WTC11 (cell line): ENCODE measurements at regions not wholly inside any gene's neighbourhood (a gene's known extent, or its start where the extent isn't known, plus 50 kb on each side); places are given as distances from the start of the nearest gene placed in this dataset.

Source experiments
- ELF4 ChIP-seq: sonication (generic); formaldehyde crosslinking; IDR thresholded peaks from 2 replicates; pipeline ENCODE4 v1.8.1; 2022; ENCODE audit warnings: low read depth, mild to moderate bottlenecking, moderate library complexity, missing genetic modification reagents
- FOXK1 ChIP-seq: sonication (generic); formaldehyde crosslinking; IDR thresholded peaks from 2 replicates; pipeline ENCODE4 v1.8.0; 2022; ENCODE audit warnings: mild to moderate bottlenecking, moderate library complexity, missing genetic modification reagents
- GABPB1 ChIP-seq: sonication (generic); formaldehyde crosslinking; IDR thresholded peaks from 2 replicates; pipeline ENCODE4 v1.8.1; 2023; ENCODE audit warnings: mild to moderate bottlenecking, missing genetic modification reagents
- GTF2I ChIP-seq: fragments of 250-450 bp; sonication (Bioruptor Pico); conservative IDR thresholded peaks from 2 replicates; pipeline ENCODE4 v1.4.0; 2021; ENCODE audit warnings: mild to moderate bottlenecking
- JUN ChIP-seq: sonication (generic); formaldehyde crosslinking; IDR thresholded peaks from 2 replicates; pipeline ENCODE4 v1.8.0; 2023; ENCODE audit warnings: mild to moderate bottlenecking, missing genetic modification reagents
- ZNF121 ChIP-seq: sonication (generic); formaldehyde crosslinking; IDR thresholded peaks from 2 replicates; pipeline ENCODE4 v1.8.0; 2023; ENCODE audit warnings: missing genetic modification reagents
- TF ChIP-seq, protein P1 (sequence below): sonication (generic); formaldehyde crosslinking; IDR thresholded peaks from 2 replicates; pipeline ENCODE4 v1.8.1; 2022; ENCODE audit warnings: low read depth, mild to moderate bottlenecking, moderate library complexity, missing genetic modification reagents, borderline replicate concordance
- TF ChIP-seq, protein P2 (sequence below): fragments of 200-600 bp; IDR thresholded peaks from 2 replicates; pipeline ENCODE4 v1.8.0; 2022; ENCODE audit warnings: antibody characterized with exemption
- TF ChIP-seq, protein P3 (sequence below): sonication (generic); formaldehyde crosslinking; IDR thresholded peaks from 2 replicates; pipeline ENCODE4 v1.8.1; 2023; ENCODE audit warnings: mild to moderate bottlenecking, missing genetic modification reagents, borderline replicate concordance
- TF ChIP-seq, protein P4 (sequence below): sonication (generic); formaldehyde crosslinking; IDR thresholded peaks from 2 replicates; pipeline ENCODE4 v1.8.1; 2023; ENCODE audit warnings: mild to moderate bottlenecking, missing genetic modification reagents, moderate library complexity
- TF ChIP-seq, protein P5 (sequence below): sonication (generic); formaldehyde crosslinking; IDR thresholded peaks from 2 replicates; pipeline ENCODE4 v1.8.1; 2023; ENCODE audit warnings: mild to moderate bottlenecking, missing genetic modification reagents, moderate library complexity
- TF ChIP-seq, protein P6 (sequence below): sonication (generic); formaldehyde crosslinking; IDR thresholded peaks from 2 replicates; pipeline ENCODE4 v1.8.0; 2022; ENCODE audit warnings: mild to moderate bottlenecking, missing genetic modification reagents

DNA sequence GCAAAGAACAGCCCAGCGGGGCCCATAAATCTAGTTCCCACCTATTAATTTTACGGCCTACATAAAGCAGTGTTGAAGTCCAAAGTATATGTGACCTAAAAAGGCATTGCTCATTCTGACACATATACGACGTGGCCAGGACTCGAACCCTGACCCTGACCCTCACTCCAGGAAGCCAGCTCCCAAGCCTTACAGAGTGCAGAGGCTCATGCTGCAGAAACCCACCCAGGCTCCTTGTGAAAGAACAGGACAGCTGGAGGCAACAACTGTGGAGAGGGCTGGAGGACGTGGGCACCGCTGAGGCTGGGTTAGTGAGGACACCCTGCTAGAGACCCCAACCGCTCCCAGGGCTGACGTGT is 221.6 kb downstream of the CYP26B1 start:
- TF ChIP-seq ELF4 (CRISPR knock-in tag) (no peak), ZNF121 (CRISPR knock-in tag) (no peak), JUN (CRISPR knock-in tag) (no peak), GTF2I (no peak), GABPB1 (CRISPR knock-in tag) (no peak), FOXK1 (no peak)
- TF ChIP-seq, protein P1, sequence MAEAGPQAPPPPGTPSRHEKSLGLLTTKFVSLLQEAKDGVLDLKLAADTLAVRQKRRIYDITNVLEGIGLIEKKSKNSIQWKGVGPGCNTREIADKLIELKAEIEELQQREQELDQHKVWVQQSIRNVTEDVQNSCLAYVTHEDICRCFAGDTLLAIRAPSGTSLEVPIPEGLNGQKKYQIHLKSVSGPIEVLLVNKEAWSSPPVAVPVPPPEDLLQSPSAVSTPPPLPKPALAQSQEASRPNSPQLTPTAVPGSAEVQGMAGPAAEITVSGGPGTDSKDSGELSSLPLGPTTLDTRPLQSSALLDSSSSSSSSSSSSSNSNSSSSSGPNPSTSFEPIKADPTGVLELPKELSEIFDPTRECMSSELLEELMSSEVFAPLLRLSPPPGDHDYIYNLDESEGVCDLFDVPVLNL (CRISPR knock-in tag) = no peak
- TF ChIP-seq, protein P2, sequence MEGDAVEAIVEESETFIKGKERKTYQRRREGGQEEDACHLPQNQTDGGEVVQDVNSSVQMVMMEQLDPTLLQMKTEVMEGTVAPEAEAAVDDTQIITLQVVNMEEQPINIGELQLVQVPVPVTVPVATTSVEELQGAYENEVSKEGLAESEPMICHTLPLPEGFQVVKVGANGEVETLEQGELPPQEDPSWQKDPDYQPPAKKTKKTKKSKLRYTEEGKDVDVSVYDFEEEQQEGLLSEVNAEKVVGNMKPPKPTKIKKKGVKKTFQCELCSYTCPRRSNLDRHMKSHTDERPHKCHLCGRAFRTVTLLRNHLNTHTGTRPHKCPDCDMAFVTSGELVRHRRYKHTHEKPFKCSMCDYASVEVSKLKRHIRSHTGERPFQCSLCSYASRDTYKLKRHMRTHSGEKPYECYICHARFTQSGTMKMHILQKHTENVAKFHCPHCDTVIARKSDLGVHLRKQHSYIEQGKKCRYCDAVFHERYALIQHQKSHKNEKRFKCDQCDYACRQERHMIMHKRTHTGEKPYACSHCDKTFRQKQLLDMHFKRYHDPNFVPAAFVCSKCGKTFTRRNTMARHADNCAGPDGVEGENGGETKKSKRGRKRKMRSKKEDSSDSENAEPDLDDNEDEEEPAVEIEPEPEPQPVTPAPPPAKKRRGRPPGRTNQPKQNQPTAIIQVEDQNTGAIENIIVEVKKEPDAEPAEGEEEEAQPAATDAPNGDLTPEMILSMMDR = no peak
- TF ChIP-seq, protein P3, sequence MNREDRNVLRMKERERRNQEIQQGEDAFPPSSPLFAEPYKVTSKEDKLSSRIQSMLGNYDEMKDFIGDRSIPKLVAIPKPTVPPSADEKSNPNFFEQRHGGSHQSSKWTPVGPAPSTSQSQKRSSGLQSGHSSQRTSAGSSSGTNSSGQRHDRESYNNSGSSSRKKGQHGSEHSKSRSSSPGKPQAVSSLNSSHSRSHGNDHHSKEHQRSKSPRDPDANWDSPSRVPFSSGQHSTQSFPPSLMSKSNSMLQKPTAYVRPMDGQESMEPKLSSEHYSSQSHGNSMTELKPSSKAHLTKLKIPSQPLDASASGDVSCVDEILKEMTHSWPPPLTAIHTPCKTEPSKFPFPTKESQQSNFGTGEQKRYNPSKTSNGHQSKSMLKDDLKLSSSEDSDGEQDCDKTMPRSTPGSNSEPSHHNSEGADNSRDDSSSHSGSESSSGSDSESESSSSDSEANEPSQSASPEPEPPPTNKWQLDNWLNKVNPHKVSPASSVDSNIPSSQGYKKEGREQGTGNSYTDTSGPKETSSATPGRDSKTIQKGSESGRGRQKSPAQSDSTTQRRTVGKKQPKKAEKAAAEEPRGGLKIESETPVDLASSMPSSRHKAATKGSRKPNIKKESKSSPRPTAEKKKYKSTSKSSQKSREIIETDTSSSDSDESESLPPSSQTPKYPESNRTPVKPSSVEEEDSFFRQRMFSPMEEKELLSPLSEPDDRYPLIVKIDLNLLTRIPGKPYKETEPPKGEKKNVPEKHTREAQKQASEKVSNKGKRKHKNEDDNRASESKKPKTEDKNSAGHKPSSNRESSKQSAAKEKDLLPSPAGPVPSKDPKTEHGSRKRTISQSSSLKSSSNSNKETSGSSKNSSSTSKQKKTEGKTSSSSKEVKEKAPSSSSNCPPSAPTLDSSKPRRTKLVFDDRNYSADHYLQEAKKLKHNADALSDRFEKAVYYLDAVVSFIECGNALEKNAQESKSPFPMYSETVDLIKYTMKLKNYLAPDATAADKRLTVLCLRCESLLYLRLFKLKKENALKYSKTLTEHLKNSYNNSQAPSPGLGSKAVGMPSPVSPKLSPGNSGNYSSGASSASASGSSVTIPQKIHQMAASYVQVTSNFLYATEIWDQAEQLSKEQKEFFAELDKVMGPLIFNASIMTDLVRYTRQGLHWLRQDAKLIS (CRISPR knock-in tag) = no peak
- TF ChIP-seq, protein P4, sequence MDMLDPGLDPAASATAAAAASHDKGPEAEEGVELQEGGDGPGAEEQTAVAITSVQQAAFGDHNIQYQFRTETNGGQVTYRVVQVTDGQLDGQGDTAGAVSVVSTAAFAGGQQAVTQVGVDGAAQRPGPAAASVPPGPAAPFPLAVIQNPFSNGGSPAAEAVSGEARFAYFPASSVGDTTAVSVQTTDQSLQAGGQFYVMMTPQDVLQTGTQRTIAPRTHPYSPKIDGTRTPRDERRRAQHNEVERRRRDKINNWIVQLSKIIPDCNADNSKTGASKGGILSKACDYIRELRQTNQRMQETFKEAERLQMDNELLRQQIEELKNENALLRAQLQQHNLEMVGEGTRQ = no peak
- TF ChIP-seq, protein P5, sequence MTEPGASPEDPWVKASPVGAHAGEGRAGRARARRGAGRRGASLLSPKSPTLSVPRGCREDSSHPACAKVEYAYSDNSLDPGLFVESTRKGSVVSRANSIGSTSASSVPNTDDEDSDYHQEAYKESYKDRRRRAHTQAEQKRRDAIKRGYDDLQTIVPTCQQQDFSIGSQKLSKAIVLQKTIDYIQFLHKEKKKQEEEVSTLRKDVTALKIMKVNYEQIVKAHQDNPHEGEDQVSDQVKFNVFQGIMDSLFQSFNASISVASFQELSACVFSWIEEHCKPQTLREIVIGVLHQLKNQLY (CRISPR knock-in tag) = no peak
- TF ChIP-seq, protein P6, sequence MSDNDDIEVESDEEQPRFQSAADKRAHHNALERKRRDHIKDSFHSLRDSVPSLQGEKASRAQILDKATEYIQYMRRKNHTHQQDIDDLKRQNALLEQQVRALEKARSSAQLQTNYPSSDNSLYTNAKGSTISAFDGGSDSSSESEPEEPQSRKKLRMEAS (CRISPR knock-in tag) = no peak
